ENCODE measurements at regions not wholly inside any gene's neighbourhood (a gene's known extent, or its start where the extent isn't known, plus 50 kb on each side); places are given as distances from the start of the nearest gene placed in this dataset.

- DNase-seq (ENCODE audit: low spot score) = no peak
- in situ Hi-C loops (cut with MboI; ENCODE audit: low sequenced_read_pairs, unreplicated experiment) = no loop called here
- TF ChIP-seq CTCF (IDR thresholded peaks at IDR 0.05; ENCODE audit: borderline replicate concordance, control extremely low read depth, extremely low read depth, insufficient read depth, missing control alignments) = no peak
Observed at GRCh38 chr6:139600343-139600742, 225.9 kb upstream of the CITED2 start.

- DNase-seq (ENCODE audit: low spot score) = no peak
- TF ChIP-seq CTCF (IDR thresholded peaks at IDR 0.05; ENCODE audit: borderline replicate concordance, control extremely low read depth, extremely low read depth, insufficient read depth, missing control alignments) = no peak
- in situ Hi-C loops (cut with MboI; ENCODE audit: low sequenced_read_pairs, unreplicated experiment) = no loop called here
Observed at GRCh38 chr6:139597771-139598755, 223.6 kb upstream of the CITED2 start.

- no peak for TF ChIP-seq CTCF (IDR thresholded peaks at IDR 0.05; ENCODE audit: borderline replicate concordance, control extremely low read depth, extremely low read depth, insufficient read depth, missing control alignments)
- in situ Hi-C loops (cut with MboI; ENCODE audit: low sequenced_read_pairs, unreplicated experiment) = no loop called here
- no peak for DNase-seq (ENCODE audit: low spot score)
Observed at GRCh38 chr6:139597087-139597763, 222.8 kb upstream of the CITED2 start.

- no peak for DNase-seq (ENCODE audit: low spot score)
- in situ Hi-C loops (cut with MboI; ENCODE audit: low sequenced_read_pairs, unreplicated experiment) = no loop called here
- TF ChIP-seq CTCF (IDR thresholded peaks at IDR 0.05; ENCODE audit: borderline replicate concordance, control extremely low read depth, extremely low read depth, insufficient read depth, missing control alignments) = no peak
Observed at GRCh38 chr6:139595183-139595582, 220.7 kb upstream of the CITED2 start.

GRCh38 chr6:139594333-139594965 lies 220.0 kb upstream of the CITED2 start:
- in situ Hi-C loops (cut with MboI; ENCODE audit: low sequenced_read_pairs, unreplicated experiment) = no loop called here
- TF ChIP-seq CTCF (IDR thresholded peaks at IDR 0.05; ENCODE audit: borderline replicate concordance, control extremely low read depth, extremely low read depth, insufficient read depth, missing control alignments) = no peak

GRCh38 chr6:139593081-139593480 lies 218.6 kb upstream of the CITED2 start:
- TF ChIP-seq CTCF (IDR thresholded peaks at IDR 0.05; ENCODE audit: borderline replicate concordance, control extremely low read depth, extremely low read depth, insufficient read depth, missing control alignments) = no peak
- no peak for DNase-seq (ENCODE audit: low spot score)
- in situ Hi-C loops (cut with MboI; ENCODE audit: low sequenced_read_pairs, unreplicated experiment) = no loop called here

More at GRCh38 chr6:139594333-139594965, 220.0 kb upstream of the CITED2 start:
- no peak for DNase-seq (ENCODE audit: low spot score)
